ENCODE measurements at regions not wholly inside any gene's neighbourhood (a gene's known extent, or its start where the extent isn't known, plus 50 kb on each side); places are given as distances from the start of the nearest gene placed in this dataset.

DNA sequence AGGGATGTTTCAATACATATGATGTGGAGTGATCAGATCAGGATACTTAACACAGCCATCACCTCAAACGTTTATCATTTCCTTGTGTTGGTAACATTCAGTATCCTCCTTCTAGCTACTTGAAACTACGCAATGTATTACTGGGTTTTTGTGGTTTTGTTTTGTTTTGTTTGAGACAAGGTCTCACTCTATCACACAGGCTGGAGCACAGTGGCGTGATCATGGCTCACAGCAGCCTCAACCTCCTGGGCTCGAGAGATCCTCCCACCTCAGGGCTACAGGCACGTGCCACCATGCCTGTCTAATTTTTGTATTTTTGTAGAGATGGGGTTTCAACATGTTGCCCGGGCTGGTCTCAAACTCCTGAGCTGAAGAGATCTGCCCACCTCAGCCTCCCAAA is 70.2 kb upstream of the BCL11B start:
- no peaks in the 10 kb centered on the region for H3K27me3 ChIP-seq (ENCODE audit: insufficient read depth, low read depth, severe bottlenecking)
- no peaks in the 10 kb centered on the region for H3K36me3 ChIP-seq
- no peak for DNase-seq
- TF ChIP-seq, protein P1, sequence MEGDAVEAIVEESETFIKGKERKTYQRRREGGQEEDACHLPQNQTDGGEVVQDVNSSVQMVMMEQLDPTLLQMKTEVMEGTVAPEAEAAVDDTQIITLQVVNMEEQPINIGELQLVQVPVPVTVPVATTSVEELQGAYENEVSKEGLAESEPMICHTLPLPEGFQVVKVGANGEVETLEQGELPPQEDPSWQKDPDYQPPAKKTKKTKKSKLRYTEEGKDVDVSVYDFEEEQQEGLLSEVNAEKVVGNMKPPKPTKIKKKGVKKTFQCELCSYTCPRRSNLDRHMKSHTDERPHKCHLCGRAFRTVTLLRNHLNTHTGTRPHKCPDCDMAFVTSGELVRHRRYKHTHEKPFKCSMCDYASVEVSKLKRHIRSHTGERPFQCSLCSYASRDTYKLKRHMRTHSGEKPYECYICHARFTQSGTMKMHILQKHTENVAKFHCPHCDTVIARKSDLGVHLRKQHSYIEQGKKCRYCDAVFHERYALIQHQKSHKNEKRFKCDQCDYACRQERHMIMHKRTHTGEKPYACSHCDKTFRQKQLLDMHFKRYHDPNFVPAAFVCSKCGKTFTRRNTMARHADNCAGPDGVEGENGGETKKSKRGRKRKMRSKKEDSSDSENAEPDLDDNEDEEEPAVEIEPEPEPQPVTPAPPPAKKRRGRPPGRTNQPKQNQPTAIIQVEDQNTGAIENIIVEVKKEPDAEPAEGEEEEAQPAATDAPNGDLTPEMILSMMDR (IDR thresholded peaks at IDR 0.05; ENCODE audit: low read depth, low read length): no peak
- H3K4me3 ChIP-seq (ENCODE audit: low read depth, low read length): no peak overlapping the region
- H3K9me3 ChIP-seq (ENCODE audit: severe bottlenecking): no peaks in the 10 kb centered on the region
- no peak overlapping the region for H3K27ac ChIP-seq

DNA sequence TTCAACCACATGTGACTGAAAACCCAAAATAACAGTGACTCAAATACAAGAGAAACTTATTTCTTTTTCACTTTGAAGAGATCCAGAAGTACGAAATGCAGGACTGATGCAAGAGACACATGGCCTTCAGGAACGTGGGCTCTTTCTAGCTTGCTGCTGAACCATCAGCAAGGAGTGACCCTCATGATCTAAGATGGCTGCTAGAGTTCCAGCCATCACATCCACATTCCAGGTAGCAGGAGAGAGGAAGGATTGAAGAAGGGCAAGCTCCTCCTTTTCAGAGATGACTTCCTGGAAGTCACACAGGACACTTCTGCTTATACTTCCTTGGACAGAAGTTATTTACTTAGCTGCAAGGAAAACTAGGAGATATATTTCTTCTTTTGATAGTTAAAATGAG is 67.6 kb upstream of the BCL11B start:
- H3K27me3 ChIP-seq (ENCODE audit: insufficient read depth, low read depth, severe bottlenecking): no peaks in the 10 kb centered on the region
- no peak overlapping the region for H3K4me3 ChIP-seq (ENCODE audit: low read depth, low read length)
- TF ChIP-seq, protein P1 (IDR thresholded peaks at IDR 0.05; ENCODE audit: low read depth, low read length): no peak
- H3K27ac ChIP-seq: no peak overlapping the region
- H3K9me3 ChIP-seq (ENCODE audit: severe bottlenecking): no peaks in the 10 kb centered on the region
- DNase-seq: no peak
- no peaks in the 10 kb centered on the region for H3K36me3 ChIP-seq

DNA sequence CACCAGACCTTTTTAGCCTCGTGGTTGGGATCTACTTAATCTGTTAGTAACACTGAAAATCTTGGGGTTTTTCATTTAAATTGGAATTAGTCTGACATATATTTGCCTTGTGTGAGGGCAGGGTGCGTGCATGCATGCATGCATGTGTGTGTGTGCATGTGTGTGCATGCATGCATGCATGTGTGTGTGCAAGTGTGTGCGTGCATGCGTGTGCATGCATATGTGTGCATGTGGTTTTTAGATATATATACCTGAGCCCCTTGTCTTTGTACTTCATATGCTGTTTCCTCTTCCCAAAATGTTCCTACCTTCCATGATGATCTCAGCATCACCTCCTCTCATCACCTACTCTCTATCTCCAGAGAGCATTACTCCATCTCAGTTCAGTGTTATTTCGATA is 66.3 kb upstream of the BCL11B start:
- Histone ChIP-seq H3K27me3 (ENCODE audit: insufficient read depth, low read depth, severe bottlenecking) (no peaks in the 10 kb centered on the region), H3K36me3 (no peaks in the 10 kb centered on the region), H3K4me3 (ENCODE audit: low read depth, low read length) (no peak overlapping the region), H3K9me3 (ENCODE audit: severe bottlenecking) (no peaks in the 10 kb centered on the region), H3K27ac (no peak overlapping the region)
- TF ChIP-seq, protein P1 (IDR thresholded peaks at IDR 0.05; ENCODE audit: low read depth, low read length): no peak
- DNase-seq: no peak

DNA sequence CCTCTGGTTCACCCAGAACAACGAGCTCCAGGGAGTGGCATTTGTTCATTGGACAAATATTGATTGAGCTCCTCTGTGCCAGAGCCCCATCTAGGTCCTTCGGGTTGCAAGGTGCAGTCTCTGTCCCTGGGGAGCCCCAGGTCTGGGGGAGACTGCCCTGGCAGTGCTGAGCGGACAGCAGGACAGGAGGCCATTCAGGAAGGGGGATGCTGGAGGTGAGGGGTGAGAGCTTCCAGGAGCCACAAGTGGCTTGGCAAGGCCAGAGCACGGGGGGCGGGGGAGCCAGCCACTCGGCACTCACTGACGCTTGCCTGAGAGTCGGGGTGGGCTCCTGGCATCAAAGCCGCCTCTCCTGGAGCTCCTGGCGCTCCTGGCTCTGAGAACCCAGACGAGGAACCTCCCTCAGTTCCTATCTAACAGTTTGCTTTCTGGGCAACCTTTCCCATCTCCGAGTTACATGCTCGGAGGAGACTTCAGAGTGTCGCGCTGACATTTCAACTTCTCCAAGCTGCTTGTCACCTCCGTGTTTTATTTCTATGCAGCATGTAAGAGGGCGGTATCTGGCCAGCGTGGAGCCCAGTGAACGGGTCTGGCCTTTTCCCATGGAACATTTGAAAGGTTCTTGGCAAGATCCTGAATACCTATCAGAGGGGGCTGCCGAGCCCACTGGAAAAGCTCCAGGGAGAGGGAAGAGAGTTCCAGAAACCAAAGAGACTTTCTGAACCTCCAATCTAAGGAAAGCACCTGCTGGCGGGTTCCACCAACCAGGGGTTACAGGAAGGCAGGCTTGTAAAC is 62.0 kb upstream of the BCL11B start:
- no peaks in the 10 kb centered on the region for H3K36me3 ChIP-seq
- TF ChIP-seq, protein P1 (IDR thresholded peaks at IDR 0.05; ENCODE audit: low read depth, low read length): no peak
- no peaks in the 10 kb centered on the region for H3K27me3 ChIP-seq (ENCODE audit: insufficient read depth, low read depth, severe bottlenecking)
- no peak for DNase-seq
- H3K9me3 ChIP-seq (ENCODE audit: severe bottlenecking): no peaks in the 10 kb centered on the region
- no peak overlapping the region for H3K27ac ChIP-seq
- no peak overlapping the region for H3K4me3 ChIP-seq (ENCODE audit: low read depth, low read length)

DNA sequence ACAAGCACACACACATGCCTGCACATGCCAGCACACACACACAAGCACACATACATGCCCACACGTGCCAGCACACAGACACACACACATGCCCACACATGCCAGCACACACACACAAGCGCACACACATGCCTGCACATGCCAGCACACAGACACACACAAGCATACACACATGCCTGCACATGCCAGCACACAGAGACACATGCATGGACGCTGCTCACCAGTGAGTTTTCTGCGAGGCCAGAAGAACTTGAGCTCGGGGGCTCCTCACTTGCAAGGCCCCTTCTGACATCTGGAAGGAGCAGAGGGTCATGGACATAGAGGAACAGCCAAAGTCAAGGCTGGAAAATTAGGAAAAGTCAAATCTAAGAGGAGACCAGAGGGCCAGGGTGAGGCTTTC is 61.2 kb upstream of the BCL11B start:
- TF ChIP-seq, protein P1 (IDR thresholded peaks at IDR 0.05; ENCODE audit: low read depth, low read length): no peak
- H3K27ac ChIP-seq: no peak overlapping the region
- H3K27me3 ChIP-seq (ENCODE audit: insufficient read depth, low read depth, severe bottlenecking): no peaks in the 10 kb centered on the region
- no peak for DNase-seq
- H3K4me3 ChIP-seq (ENCODE audit: low read depth, low read length): no peak overlapping the region
- no peaks in the 10 kb centered on the region for H3K9me3 ChIP-seq (ENCODE audit: severe bottlenecking)
- H3K36me3 ChIP-seq: no peaks in the 10 kb centered on the region

DNA sequence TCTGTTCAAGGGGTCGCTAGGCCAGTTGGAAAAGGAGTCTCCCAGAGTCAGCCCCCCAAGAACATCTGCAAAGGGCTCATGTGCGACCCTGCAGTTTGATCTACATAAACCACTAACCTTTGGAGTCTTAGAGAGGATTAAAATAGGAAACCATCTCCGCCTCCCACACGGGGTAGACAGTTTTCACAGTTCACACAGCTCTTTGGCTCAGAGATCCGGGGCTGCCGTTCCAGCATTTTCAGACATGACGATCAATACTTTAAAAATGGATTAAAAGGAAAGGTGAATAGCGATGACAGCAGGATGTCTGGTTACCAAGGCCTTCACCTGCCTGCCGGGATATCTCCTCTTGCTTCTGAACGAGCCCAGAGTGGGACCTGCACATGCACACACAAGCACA is 59.8 kb upstream of the BCL11B start:
- DNase-seq: no peak
- Histone ChIP-seq H3K36me3 (no peaks in the 10 kb centered on the region), H3K9me3 (ENCODE audit: severe bottlenecking) (no peaks in the 10 kb centered on the region), H3K27me3 (ENCODE audit: insufficient read depth, low read depth, severe bottlenecking) (no peaks in the 10 kb centered on the region), H3K27ac (no peak overlapping the region), H3K4me3 (ENCODE audit: low read depth, low read length) (no peak overlapping the region)
- TF ChIP-seq, protein P1 (IDR thresholded peaks at IDR 0.05; ENCODE audit: low read depth, low read length): no peak

Data from WERI-Rb-1 (cell line).